H1 (cell line): ENCODE measurements at regions not wholly inside any gene's neighbourhood (a gene's known extent, or its start where the extent isn't known, plus 50 kb on each side); places are given as distances from the start of the nearest gene placed in this dataset.

Experiments used
- ASH2L ChIP-seq: fragments of 200-600, 300-600 bp; sonication (generic); IDR thresholded peaks from one replicate; pipeline ENCODE4 v1.7.1; 2017; ENCODE audit warnings: low read length
- ATF3 ChIP-seq: IDR thresholded peaks from 2 replicates; pipeline ENCODE4 v1.6.1; 2011; ENCODE audit warnings: low read depth, mild to moderate bottlenecking, low read length; ENCODE audit not compliant: insufficient read depth
- BACH1 ChIP-seq: IDR thresholded peaks from 2 replicates; pipeline ENCODE4 v1.6.1; 2012; ENCODE audit warnings: low read length, improper control_type of control experiment
- CBX5 ChIP-seq: fragments of 300-800, 300-1000 bp; sonication (generic); IDR thresholded peaks from 2 replicates; pipeline ENCODE4 v1.7.1; 2016; ENCODE audit warnings: antibody characterized with exemption, low read length, low read depth
- CTCF ChIP-seq, 3 experiments: IDR thresholded peaks; 1 replicate in 2 of 3; 2 replicates in 1 of 3; pipeline versions ENCODE4 v1.5.1 to v1.6.1; 2011; ENCODE audit warnings: low read length in 3 of 3, mild to moderate bottlenecking in 3 of 3, inconsistent platforms in 2 of 3, low read depth in 1 of 3, moderate library complexity in 1 of 3; ENCODE audit not compliant: insufficient read depth in 1 of 3; ENCODE audit errors: control extremely low read depth in 1 of 3
- EZH2 ChIP-seq: fragments of 200-600 bp; sonication (generic); IDR thresholded peaks from 2 replicates; pipeline ENCODE4 v1.7.1; 2012; ENCODE audit warnings: low read depth, mild to moderate bottlenecking, moderate library complexity, low read length, inconsistent platforms; ENCODE audit not compliant: severe bottlenecking
- GTF2F1 ChIP-seq: IDR thresholded peaks from 2 replicates; pipeline ENCODE4 v1.6.1; 2012; ENCODE audit warnings: low read depth, low read length, improper control_type of control experiment, borderline replicate concordance
- POLR2A ChIP-seq, 2 experiments: IDR thresholded peaks; 1 replicate in 1 of 2; 2 replicates in 1 of 2; pipeline ENCODE4 v1.6.1; 2011; ENCODE audit warnings: low read depth in 2 of 2, low read length in 2 of 2, mild to moderate bottlenecking in 2 of 2; ENCODE audit errors: control extremely low read depth in 1 of 2
- POLR2AphosphoS5 ChIP-seq: IDR thresholded peaks from 2 replicates; pipeline ENCODE4 v1.6.1; 2011; ENCODE audit warnings: low read depth, low read length
- RXRA ChIP-seq: IDR thresholded peaks from 2 replicates; pipeline ENCODE4 v1.6.1; 2011; ENCODE audit warnings: low read depth, mild to moderate bottlenecking, low read length, moderate library complexity; ENCODE audit not compliant: insufficient read depth
- SP1 ChIP-seq: IDR thresholded peaks from 2 replicates; pipeline ENCODE4 v1.6.1; 2011; ENCODE audit warnings: low read depth, low read length
- TAF1 ChIP-seq: IDR thresholded peaks from 2 replicates; pipeline ENCODE4 v1.6.1; 2011; ENCODE audit warnings: mild to moderate bottlenecking, low read depth, low read length
- USF2 ChIP-seq: IDR thresholded peaks from 2 replicates; pipeline ENCODE4 v1.6.1; 2011; ENCODE audit warnings: low read length, improper control_type of control experiment
- YY1 ChIP-seq: IDR thresholded peaks from 2 replicates; pipeline ENCODE4 v1.6.1; 2011; ENCODE audit warnings: low read depth, mild to moderate bottlenecking, low read length

GRCh38 chr7:113797420-113798010, 121.3 kb downstream of the PPP1R3A start:
- no peak for TF ChIP-seq TAF1
- no peak for TF ChIP-seq POLR2AphosphoS5
- no peak for TF ChIP-seq RXRA
- TF ChIP-seq EZH2 = no peak
- no peak for TF ChIP-seq GTF2F1
- no peak for TF ChIP-seq CTCF (IDR thresholded peaks at IDR 0.05; ENCODE audit: control extremely low read depth in 1 of 3, insufficient read depth in 1 of 3, low read depth in 1 of 3, low read length in 3 of 3)
- TF ChIP-seq ASH2L = no peak
- TF ChIP-seq YY1 = no peak
- no peak for TF ChIP-seq SP1
- no peak for TF ChIP-seq BACH1
- no peak for TF ChIP-seq POLR2A (IDR thresholded peaks at IDR 0.05; ENCODE audit: control extremely low read depth in 1 of 2, low read depth in 2 of 2, low read length in 2 of 2)
- TF ChIP-seq CBX5 = no peak
- no peak for TF ChIP-seq ATF3
- no peak for TF ChIP-seq USF2
